ENCODE measurements at regions not wholly inside any gene's neighbourhood (a gene's known extent, or its start where the extent isn't known, plus 50 kb on each side); places are given as distances from the start of the nearest gene placed in this dataset.

GRCh38 chr4:64582492-64582891 is 173.2 kb upstream of the TECRL start:
- DNase-seq (ENCODE audit: low spot score) = no peak
- TF ChIP-seq, protein P1, sequence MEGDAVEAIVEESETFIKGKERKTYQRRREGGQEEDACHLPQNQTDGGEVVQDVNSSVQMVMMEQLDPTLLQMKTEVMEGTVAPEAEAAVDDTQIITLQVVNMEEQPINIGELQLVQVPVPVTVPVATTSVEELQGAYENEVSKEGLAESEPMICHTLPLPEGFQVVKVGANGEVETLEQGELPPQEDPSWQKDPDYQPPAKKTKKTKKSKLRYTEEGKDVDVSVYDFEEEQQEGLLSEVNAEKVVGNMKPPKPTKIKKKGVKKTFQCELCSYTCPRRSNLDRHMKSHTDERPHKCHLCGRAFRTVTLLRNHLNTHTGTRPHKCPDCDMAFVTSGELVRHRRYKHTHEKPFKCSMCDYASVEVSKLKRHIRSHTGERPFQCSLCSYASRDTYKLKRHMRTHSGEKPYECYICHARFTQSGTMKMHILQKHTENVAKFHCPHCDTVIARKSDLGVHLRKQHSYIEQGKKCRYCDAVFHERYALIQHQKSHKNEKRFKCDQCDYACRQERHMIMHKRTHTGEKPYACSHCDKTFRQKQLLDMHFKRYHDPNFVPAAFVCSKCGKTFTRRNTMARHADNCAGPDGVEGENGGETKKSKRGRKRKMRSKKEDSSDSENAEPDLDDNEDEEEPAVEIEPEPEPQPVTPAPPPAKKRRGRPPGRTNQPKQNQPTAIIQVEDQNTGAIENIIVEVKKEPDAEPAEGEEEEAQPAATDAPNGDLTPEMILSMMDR (IDR thresholded peaks at IDR 0.05) = no peak
- no peaks in the 10 kb centered on the region for H3K27me3 ChIP-seq (replicated peaks; ENCODE audit: insufficient read depth)

GRCh38 chr4:64581422-64581821 is 172.2 kb upstream of the TECRL start:
- no peaks in the 10 kb centered on the region for H3K4me1 ChIP-seq (ENCODE audit: control insufficient read depth in 1 of 2, low read depth in 2 of 2)
- H3K9me3 ChIP-seq = no peaks in the 10 kb centered on the region
- ATAC-seq (ENCODE audit: insufficient number of reproducible peaks, low FRiP score, low read depth) = no peak
- no peak overlapping the region for H3K4me3 ChIP-seq
- H3K36me3 ChIP-seq = no peaks in the 10 kb centered on the region
- no peak for DNase-seq (ENCODE audit: low spot score)
- TF ChIP-seq, protein P1 (IDR thresholded peaks at IDR 0.05) = no peak
- no peak overlapping the region for H3K27ac ChIP-seq
- no peaks in the 10 kb centered on the region for H3K27me3 ChIP-seq (replicated peaks; ENCODE audit: insufficient read depth)

More at GRCh38 chr4:64582492-64582891, 173.2 kb upstream of the TECRL start:
- Histone ChIP-seq H3K4me3 (no peak overlapping the region), H3K36me3 (no peaks in the 10 kb centered on the region), H3K9me3 (no peaks in the 10 kb centered on the region), H3K27ac (no peak overlapping the region), H3K4me1 (ENCODE audit: control insufficient read depth in 1 of 2, low read depth in 2 of 2) (no peaks in the 10 kb centered on the region)
- ATAC-seq (ENCODE audit: insufficient number of reproducible peaks, low FRiP score, low read depth) = no peak

DNA sequence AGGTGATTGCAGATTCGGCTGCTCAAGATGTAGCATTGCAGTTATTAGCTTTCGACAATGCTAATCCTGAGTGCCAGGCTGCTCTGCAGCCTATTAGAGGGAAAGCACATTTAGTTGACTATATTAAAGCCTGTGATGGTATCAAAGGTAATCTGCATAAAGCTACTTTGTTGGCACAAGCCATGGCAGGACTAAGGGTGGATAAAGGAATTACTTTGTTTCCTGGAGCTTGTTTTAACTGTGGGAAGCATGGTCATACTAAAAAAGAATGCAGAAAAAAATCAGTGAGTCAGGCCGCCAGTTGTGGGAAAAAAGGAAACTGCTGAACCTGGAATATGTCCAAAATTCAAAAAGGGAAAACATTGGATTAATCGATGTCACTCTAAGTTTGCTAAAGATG is 154.9 kb upstream of the TECRL start:
- Histone ChIP-seq H3K4me1 (ENCODE audit: control insufficient read depth in 1 of 2, low read depth in 2 of 2) (no peaks in the 10 kb centered on the region), H3K27ac (no peak overlapping the region), H3K36me3 (no peaks in the 10 kb centered on the region), H3K9me3 (no peaks in the 10 kb centered on the region), H3K27me3 (replicated peaks; ENCODE audit: insufficient read depth) (no peaks in the 10 kb centered on the region), H3K4me3 (no peak overlapping the region)
- ATAC-seq (ENCODE audit: insufficient number of reproducible peaks, low FRiP score, low read depth) (no peak), DNase-seq (ENCODE audit: low spot score) (no peak)
- TF ChIP-seq, protein P1 (IDR thresholded peaks at IDR 0.05) = no peak

GRCh38 chr4:64559571-64559970 is 150.3 kb upstream of the TECRL start:
- Histone ChIP-seq H3K4me1 (ENCODE audit: control insufficient read depth in 1 of 2, low read depth in 2 of 2) (no peaks in the 10 kb centered on the region), H3K4me3 (no peak overlapping the region), H3K27ac (no peak overlapping the region), H3K9me3 (no peaks in the 10 kb centered on the region), H3K27me3 (replicated peaks; ENCODE audit: insufficient read depth) (no peaks in the 10 kb centered on the region), H3K36me3 (no peaks in the 10 kb centered on the region)
- DNase-seq (ENCODE audit: low spot score) = no peak
- TF ChIP-seq, protein P1 (IDR thresholded peaks at IDR 0.05) = no peak
- no peak for ATAC-seq (ENCODE audit: insufficient number of reproducible peaks, low FRiP score, low read depth)

- Histone ChIP-seq H3K4me3 (no peak overlapping the region), H3K27ac (no peak overlapping the region)
- ATAC-seq (ENCODE audit: insufficient number of reproducible peaks, low FRiP score, low read depth) = no peak
Measured at GRCh38 chr4:64551125-64551524, 141.9 kb upstream of the TECRL start.

More at GRCh38 chr4:64551125-64551524, 141.9 kb upstream of the TECRL start:
- H3K4me1 ChIP-seq (ENCODE audit: control insufficient read depth in 1 of 2, low read depth in 2 of 2) = no peaks in the 10 kb centered on the region
- H3K36me3 ChIP-seq = no peaks in the 10 kb centered on the region
- no peak for DNase-seq (ENCODE audit: low spot score)
- H3K9me3 ChIP-seq = no peaks in the 10 kb centered on the region
- H3K27me3 ChIP-seq (replicated peaks; ENCODE audit: insufficient read depth) = no peaks in the 10 kb centered on the region
- TF ChIP-seq, protein P1 (IDR thresholded peaks at IDR 0.05) = no peak

All from thoracic aorta (tissue), 2 donors.